HG03469 (cell line): ENCODE measurements at regions not wholly inside any gene's neighbourhood (a gene's known extent, or its start where the extent isn't known, plus 50 kb on each side); places are given as distances from the start of the nearest gene placed in this dataset.

Experiments used
- ATAC-seq: cut with Tn5 transposase; IDR thresholded peaks from one replicate; pipeline ENCODE4 v1.9.1; 2021; ENCODE audit warnings: mild to moderate bottlenecking, moderate library complexity, moderate number of reproducible peaks; ENCODE audit not compliant: unreplicated experiment

DNA sequence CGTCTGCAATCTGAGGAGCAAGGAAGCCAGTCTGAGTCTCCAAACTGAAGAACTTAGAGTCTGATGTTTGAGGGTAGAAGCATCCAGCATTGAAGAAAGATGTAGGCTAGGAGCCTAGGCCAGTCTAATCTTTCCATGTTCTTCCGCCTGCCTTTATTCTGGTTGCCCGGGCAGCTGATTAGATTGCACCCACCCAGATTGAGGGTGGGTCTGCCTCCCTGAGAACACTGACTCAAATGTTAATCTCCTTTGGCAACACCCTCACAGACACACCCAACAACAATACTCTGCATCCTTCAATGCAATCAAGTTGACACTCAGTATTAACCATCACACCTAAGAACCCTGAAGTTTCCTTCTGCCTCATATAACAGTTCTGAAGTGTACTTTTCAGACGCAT lies 350.1 kb downstream of the RFPL4B start:
- ATAC-seq: no peak

DNA sequence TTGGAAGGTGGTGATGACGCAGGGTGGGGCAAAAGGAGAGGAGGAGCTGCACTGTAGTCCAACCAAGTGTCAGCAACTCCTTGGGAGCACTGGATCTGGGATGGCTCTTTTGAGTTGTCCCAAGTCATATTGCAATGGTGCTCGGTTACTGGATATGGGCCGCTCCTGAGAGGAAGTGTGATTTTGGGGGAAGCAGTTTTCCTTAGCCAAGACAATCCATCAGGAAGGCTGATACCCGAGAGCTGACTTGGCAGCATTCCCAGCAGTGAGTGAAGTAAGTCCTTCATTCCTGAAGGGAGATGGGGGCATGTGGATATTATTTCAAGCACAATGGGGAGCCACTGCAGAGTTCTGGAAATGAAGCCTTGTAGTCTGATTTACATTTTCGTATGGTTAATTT lies 354.1 kb downstream of the RFPL4B start:
- no peak for ATAC-seq

DNA sequence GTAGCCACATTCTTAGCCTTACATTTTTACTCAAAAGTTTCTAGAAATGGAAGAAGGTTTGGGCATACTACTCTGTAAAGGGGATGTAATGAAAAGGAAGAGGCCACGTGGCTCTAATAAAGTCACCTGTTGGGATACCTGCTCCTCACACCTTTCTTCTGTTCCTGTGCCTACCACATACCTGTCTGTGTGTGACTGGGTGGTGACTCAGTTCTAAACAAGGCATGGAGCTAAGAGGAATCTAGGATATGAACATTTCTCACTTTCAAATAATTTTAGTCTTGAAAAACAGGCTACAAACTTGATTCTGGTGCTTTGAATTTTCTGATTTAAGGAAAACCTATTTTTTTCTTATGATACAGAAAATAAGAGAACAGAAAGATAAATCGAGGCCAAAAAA lies 363.6 kb downstream of the RFPL4B start:
- no peak for ATAC-seq

DNA sequence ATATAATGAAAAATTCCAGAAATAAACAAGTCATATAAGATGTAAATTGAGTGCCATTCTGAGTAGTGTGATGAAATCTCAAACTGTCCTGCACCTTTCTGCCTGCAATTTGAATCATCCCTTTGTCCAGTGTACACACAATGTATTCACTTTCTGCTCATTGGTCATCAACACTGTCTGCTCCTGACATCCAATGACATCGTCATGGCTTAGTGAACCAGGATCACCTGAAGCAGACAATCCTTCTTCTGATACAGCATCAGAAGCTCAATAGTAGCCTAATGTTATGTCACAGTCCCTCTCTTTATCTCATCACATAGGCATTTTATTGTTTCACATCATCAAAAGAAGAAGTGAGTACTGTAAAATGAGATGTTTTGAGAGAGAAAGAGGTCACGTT lies 366.3 kb downstream of the RFPL4B start:
- no peak for ATAC-seq

DNA sequence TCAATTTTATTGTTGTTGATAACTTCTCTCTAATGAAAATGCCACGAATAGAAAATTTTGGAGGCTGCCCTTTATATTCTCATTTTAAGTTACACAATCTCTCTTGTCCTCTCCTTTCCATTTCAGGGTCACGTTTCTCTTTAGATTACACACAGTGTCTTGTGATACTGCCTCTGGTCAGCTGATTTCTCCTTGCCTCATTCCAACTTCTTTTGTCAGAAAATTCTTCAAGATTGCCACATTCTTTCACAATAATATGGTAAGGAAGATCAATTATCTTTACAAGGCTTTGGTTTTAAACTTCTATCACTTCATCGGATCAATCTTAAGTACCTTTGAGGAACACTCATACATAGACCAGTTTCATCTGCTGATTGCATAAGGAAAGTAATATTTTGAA lies 370.3 kb downstream of the RFPL4B start:
- no peak for ATAC-seq

DNA sequence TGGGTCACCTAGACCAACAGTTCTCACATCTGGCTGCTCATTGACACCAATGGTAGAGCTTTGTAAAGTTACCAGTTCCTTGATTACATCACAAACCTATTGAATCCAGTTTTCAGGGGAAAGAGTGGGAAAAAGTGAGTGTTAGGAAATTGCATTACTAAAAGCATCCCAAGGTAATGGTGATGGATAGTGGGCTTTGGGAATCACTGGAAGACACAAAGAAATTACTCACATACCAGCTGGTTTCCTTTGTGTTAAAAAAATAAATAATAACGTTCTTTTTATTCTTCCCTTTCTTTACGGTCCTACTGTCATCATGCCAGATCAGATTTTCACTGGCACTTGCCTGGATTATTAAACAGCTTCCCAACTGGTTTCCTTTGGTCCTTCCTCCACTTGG lies 370.7 kb downstream of the RFPL4B start:
- ATAC-seq: no peak

DNA sequence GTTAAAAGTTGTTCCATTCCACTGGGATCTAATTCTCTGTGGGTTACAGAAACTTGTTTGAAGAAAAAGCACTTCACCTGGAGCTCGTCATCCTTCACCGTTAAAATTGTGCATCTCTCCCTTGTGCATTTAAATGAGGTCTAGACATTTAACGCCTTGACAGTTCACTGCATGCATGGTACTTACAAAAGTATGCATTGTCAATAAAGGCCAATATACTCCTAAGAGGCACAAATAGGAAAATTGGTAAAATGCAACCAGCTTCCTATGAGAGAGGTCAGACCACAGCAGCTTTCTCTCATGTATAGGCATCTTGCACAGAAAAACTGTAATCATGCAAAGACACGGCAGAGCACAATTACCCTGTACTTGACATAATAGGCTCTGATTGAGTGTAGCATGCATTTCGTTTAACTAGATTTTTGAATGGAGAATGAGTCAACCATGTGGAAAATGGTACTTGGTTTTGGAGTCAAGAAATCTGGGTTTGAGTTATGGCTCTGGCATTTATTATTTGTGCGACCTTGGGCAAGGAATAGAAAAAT lies 378.5 kb downstream of the RFPL4B start:
- ATAC-seq: no peak

DNA sequence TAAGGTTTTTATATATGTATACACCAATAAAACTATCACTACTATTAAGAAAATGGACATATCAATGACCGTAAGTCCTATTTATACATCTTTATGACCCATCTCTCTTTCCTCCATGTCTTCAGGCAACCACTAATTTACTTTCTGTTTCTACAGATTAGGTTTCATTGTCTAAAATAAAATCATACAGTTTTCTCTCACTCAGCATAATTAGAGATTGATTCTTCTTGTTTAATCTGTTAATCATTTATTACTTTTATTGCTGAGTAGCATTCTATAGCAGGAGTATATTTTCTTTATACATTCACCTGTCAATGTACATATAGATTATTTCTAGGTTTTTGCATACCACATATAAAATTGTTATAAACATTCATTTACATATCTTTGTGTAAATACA lies 388.0 kb downstream of the RFPL4B start:
- no peak for ATAC-seq

DNA sequence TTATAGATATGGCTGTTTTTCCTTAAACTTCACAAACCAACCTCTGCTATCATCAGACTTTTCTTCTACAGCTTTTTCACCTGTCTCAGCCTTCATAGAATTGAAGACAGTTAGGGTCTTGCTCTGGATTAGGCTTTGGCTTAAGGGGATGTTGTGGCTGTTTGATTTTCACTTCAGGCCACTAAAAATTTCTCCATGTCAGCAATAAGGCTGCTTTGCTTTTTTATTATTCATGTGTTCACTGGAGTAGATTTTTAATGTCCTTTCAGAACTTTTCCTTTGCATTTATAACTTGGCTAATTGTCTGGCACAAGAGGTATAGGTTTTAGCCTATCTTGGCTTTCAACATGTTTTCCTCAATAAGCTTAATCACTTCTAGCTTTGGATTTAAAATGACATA lies 392.6 kb downstream of the RFPL4B start:
- ATAC-seq: no peak

DNA sequence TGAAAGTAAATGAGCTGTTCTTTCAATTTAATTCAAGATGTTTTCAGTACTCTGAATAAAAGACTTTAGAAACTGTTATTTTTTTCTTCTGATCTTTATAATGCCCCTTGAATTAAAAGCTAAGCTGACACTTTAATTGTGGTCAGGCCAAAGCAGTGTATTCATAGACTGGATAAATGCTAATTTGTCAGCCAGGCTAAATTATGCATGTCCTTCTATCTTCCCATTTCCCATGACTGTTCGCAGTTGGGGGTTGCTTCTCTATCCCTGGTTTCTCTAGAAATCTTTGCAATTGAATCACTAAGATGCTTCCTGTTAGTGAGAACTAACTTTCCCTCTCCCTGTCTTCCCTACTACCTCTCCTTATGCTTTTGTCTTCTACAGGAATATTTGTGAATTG lies 396.2 kb downstream of the RFPL4B start:
- ATAC-seq: no peak

DNA sequence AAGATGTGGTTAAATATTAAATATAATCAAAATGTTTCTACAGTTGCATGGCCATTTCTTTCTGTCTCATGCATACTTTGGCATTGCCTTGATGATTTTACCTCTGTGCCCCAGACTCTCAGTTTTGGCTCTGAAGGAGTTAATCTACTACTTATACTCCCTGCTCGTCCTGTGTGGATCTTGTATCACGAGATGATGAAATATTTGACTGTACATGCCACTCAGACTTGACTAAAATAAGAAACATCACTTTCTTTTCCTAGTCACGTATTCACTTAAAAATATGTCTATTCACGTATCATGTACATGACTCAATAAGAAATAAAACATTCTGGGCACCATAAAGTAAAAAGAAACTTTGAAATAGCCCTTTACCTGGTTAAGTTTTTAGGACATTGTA lies 397.7 kb downstream of the RFPL4B start:
- ATAC-seq: no peak

DNA sequence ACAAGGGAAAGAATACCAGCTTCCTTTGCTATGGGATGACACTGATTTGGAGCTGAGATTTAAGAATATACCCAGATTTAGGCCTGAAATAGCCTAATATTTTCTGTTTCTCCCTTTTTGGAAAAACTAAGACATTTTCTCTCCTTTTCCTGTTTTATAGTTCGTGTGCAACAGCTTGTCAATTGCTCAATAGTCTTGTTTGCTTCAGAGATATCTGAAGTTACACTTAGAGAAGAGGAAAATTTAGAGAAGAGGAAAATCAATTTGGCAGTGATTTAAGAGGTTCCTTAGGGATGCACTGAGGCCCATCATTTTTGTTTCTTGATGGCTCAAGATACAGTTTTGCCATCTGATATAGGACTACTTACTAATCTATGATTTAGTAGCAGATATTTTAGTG lies 398.6 kb downstream of the RFPL4B start:
- no peak for ATAC-seq

DNA sequence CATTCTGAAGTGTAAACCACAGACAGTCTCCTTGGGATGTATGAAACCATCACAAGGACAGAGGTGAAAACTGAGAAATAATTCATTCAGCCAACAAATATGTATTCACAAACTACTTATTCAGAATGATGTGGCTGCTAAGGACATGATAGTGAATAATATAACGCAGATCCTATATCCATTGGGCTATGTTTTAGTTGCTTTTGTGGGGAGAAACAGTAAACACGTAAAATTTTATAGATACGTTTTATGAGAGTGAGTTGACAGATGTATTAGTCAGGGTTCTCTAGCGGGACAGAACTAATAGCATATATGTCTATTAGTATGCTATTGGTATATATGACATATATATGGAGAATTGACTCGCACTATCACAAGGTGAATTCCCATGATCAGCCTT lies 402.5 kb downstream of the RFPL4B start:
- no peak for ATAC-seq

DNA sequence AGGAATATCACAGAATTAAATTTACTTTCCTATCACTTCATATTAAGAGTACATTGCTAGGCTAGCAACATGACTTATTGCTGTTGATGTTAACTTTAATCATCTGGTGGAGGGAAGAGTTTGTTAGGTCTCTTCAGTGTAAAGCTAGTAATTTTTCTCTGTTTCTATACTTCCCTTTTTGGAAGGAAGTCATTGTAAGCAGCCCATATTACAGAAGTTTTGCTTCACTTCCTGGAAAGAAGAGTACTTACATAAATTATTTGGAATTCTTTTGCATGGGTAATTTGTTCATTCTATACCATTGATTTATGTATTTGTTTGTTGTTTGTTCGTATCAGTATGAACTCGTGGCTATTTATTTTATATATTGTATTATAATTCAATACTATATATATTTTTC lies 405.2 kb downstream of the RFPL4B start:
- no peak for ATAC-seq

DNA sequence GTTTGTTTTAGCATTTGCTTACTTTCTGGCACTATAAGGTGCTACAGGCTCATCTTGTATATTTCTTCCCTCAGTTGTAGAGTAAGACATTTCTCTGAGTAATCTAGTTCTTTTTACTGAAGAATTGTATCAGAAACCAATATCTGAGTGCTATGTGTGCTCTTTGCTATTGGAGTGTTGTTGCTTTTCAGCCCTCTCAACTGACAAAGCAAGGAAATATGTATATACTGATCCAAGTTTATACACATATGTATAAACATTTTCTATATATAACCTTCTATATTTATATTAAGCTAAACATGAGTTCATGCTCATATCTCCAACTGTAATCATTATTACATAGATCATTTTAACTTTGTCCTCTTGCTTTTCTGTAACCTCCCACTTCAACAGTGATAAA lies 405.7 kb downstream of the RFPL4B start:
- no peak for ATAC-seq

DNA sequence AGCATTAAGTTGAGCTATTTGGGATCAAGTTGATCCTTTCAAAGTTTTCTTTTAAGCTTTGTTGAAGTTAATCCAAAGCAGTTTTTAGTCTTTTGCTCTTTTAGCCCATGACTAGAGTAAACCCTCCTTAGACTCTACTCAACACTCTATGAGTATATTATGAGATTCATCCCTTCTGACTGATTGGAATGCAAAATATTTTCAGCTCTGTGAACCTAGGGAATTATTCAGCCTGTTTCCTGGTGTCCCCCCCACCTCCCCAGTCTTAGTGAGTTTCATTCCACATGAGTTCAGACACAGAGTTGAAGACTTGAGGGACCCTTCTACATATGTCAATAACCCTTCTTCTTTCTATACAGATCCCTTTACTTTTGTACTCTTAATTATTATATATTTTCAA lies 413.7 kb downstream of the RFPL4B start:
- ATAC-seq: no peak

DNA sequence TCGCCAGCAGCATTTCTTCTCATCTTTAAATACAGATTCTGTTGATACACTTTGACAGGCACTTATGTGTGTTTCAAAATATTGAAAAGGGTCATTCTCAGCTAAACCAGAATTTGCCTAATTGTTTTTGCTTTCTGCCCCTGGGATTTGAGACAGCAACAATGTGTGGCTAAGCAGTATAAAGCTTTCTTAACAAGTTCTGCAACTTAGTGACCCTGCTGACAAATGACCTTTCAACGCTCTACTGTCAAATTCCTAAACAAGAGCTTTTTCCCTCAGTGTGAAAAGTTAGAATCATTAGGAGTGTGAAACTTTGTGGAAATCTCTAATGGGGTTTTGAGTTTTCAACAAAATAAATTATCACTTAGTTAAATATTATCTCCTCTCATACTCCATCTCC lies 414.6 kb downstream of the RFPL4B start:
- no peak for ATAC-seq

DNA sequence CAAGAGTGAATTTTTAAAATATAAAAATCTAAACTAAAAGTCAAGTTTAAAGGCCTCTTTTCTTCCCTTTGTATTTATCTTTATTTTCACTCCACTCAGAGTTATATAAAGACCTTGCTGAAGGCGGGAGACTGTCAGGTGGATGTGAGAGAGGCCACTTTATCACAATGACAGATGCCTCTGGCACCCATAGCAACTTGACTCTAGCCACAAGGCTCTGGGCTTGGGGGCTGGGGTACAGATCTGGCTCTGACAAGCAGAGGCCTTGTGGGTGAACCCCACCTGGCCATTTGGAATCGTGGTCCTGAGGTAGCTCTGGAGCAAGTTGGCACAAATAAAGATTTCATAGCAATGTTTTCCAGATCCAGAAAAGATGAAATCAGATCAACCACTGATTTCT lies 417.2 kb downstream of the RFPL4B start:
- no peak for ATAC-seq

DNA sequence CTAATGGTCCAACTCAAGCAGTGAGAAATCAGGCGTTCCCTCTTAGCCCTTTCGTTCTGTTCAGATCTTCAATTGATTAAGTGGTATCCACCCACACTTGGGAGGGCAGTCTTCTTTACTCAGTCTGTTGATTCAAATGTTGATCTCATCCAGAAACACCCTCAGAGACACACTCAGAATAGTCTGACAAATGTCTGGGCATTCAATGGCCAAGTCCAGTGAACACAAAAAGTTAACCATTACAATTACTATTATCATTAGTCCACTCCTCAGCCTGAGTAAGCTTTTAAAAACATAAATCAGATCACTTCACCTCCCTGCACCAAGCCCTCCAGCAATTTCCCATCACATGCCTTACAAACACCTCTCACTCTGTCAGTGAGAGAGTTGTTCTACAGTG lies 423.2 kb downstream of the RFPL4B start:
- ATAC-seq: no peak

DNA sequence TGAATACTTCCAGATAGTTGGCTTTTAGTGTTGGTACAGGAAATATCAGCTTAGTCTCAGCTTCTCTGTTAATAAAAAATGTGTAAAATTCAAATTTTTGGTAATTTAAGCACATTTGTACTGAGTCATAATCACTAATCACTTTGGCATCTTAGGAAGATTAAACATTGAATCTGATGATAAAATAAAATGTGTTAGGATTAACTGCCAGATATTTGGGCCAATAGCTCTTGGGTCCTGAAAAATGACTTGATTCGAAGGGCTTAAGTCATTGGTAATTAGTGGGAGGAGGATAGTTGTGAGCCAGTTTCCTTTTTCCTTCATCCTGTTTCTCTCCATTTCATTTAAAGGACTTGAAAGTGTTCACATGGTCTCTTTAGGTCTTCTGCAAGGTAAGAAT lies 426.1 kb downstream of the RFPL4B start:
- no peak for ATAC-seq

DNA sequence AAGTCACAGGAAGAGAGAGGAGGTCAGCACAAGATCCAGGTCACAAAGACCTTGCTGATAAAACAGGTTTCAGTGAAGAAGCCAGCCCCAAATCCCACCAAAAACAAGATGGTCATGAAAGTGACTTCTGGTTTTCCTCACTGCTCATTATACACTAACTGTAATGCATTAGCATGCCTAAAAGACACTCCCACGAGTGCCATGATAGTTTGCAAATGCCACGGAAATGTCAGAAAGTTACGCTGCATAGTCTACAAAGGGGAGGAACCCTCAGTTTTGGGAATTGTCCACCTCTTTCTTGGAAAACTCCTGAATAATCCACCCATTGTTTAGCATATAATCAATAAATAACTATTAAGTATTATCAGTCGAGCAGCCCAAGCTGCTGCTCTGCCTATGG lies 427.2 kb downstream of the RFPL4B start:
- no peak for ATAC-seq

DNA sequence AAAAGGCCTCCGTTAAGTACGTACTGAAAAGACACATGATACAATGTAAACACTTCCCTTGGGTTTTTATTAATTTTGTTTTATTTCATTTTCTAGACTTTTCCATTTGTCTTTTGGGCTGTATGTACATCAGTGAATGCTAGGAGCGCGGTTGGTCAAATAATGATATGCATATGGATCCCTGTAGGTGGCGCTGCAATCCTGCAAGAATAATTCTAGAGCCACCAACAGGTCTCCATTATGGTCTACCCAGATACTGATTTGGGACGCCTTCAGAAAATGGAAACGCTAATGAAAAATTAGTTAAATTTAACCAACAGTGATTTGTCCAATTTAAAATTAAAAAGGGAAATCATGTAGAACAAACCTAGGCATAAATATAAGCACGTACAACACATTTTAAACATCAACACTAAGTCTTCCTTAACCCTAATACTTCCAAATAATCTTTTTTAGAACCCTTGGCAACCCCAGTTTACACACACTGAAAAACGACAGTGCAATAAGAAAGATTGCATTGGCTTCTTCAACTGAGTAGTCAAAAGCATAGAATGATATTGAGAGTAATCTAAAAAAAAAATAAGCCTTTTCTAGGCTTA lies 433.5 kb downstream of the RFPL4B start:
- peak; percentile 94 for ATAC-seq

DNA sequence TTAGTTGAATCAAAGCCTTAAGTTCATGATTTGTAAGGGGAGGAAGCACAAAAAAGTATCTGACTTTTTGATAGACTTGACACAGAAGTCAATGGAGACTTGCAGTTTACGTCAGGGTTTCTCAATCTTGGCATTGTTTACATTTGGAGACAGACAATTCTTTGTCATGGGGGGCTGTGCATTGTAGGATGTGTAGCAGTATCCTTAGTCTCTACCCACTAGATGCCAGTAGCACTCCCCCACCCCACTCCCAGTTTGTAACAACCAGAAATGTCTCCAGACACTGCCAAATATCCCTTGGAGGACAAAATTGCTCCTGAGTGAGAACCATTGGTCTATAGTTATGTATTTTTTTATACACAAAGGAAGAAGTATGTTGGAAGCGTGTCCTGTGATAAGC lies 434.1 kb downstream of the RFPL4B start:
- no peak for ATAC-seq
